Aorta (tissue), 5 donors: ENCODE measurements at regions not wholly inside any gene's neighbourhood (a gene's known extent, or its start where the extent isn't known, plus 50 kb on each side); places are given as distances from the start of the nearest gene placed in this dataset.

Experiments used
- ATAC-seq: fragments of 200-7000 bp; cut with Tn5 transposase; one replicate; pipeline ENCODE4 v1.9.1; 2022; ENCODE audit warnings: moderate library complexity; ENCODE audit not compliant: low FRiP score
- DNase-seq, 2 donors: peaks; one replicate each; pipeline ENCODE4 v3.0.0-alpha.2; 2020
- H3K27ac ChIP-seq, 2 donors: one replicate each; pipeline ENCODE4 v1.5.1; 2013; ENCODE audit warnings: low read length in 2 of 2, mild to moderate bottlenecking in 2 of 2, moderate library complexity in 2 of 2, control low read depth in 1 of 2, inconsistent platforms in 1 of 2, low read depth in 1 of 2
- H3K27me3 ChIP-seq, 2 donors: one replicate each; pipeline ENCODE4 v1.6.1; 2013; ENCODE audit warnings: control low read depth in 1 of 2, low read length in 1 of 2, mild to moderate bottlenecking in 1 of 2, moderate library complexity in 1 of 2; ENCODE audit not compliant: insufficient read depth in 2 of 2, control insufficient read depth in 1 of 2
- H3K36me3 ChIP-seq, 2 donors: one replicate each; pipeline ENCODE4 v1.6.1; 2013; ENCODE audit warnings: control low read depth in 1 of 2, low read length in 1 of 2, mild to moderate bottlenecking in 1 of 2; ENCODE audit not compliant: insufficient read depth in 2 of 2, control insufficient read depth in 1 of 2
- H3K4me1 ChIP-seq, 2 donors: one replicate each; pipeline ENCODE4 v1.6.1; 2013; ENCODE audit warnings: low read length in 2 of 2, control low read depth in 1 of 2, mild to moderate bottlenecking in 1 of 2, moderate library complexity in 1 of 2; ENCODE audit not compliant: insufficient read depth in 2 of 2, control insufficient read depth in 1 of 2
- H3K4me3 ChIP-seq, 2 donors: one replicate each; pipeline ENCODE4 v1.5.1; 2013; ENCODE audit warnings: low read length in 2 of 2, control low read depth in 1 of 2, mild to moderate bottlenecking in 1 of 2
- H3K9me3 ChIP-seq: one replicate; pipeline ENCODE4 v1.6.1; 2013; ENCODE audit warnings: mild to moderate bottlenecking, low read length; ENCODE audit not compliant: control insufficient read depth
- WGBS, 2 donors: extraction: QIAGEN DNeasy Blood & Tissue Kit; methylation state at CpG; one replicate each; pipeline ENCODE4 v1.1.7; 2013; 5-methylcytosine and 5-hydroxymethylcytosine counted together
- intact Hi-C, 2 donors: fragments of 100-400 bp; cut with DNase I; formaldehyde crosslinking; loops; one replicate each; pipeline versions ENCODE4 v1.14.2 to v1.15.0; 2022
- donor health status: healthy with polysubstance abuse.
- donor health status: Bipolar disorder and iron deficiency.
- donor health status: DM: no; HTN: no; CAD: no.
- donor health status: DM: no; HTN: no; CAD: no.
- donor health status: DM: yes; HTN: yes; CAD: no.

- no peaks in the 10 kb centered on the region for H3K27me3 ChIP-seq
- ATAC-seq (no peak), DNase-seq (no peak)
- no peaks in the 10 kb centered on the region for H3K9me3 ChIP-seq
- no peaks in the 10 kb centered on the region for H3K36me3 ChIP-seq
- H3K4me3 ChIP-seq = no peak overlapping the region
- no peak overlapping the region for H3K27ac ChIP-seq
- 85 to 88% methylated on average over 7 of the region's 7 CpGs for WGBS, 2 donors
- no peaks in the 10 kb centered on the region for H3K4me1 ChIP-seq
- intact Hi-C loops = no loop called here
Measured at GRCh38 chr22:49137206-49137840, 690.4 kb downstream of the BRD1 start.

GRCh38 chr22:49136816-49137180, 690.9 kb downstream of the BRD1 start:
- Histone ChIP-seq H3K9me3 (no peaks in the 10 kb centered on the region), H3K4me1 (no peaks in the 10 kb centered on the region), H3K27ac (no peak overlapping the region), H3K36me3 (no peaks in the 10 kb centered on the region), H3K4me3 (no peak overlapping the region), H3K27me3 (no peaks in the 10 kb centered on the region)
- DNase-seq (no peak), ATAC-seq (no peak)
- intact Hi-C loops = no loop called here
- 95 to 96% methylated on average over 9 of the region's 9 CpGs for WGBS, 2 donors

DNA sequence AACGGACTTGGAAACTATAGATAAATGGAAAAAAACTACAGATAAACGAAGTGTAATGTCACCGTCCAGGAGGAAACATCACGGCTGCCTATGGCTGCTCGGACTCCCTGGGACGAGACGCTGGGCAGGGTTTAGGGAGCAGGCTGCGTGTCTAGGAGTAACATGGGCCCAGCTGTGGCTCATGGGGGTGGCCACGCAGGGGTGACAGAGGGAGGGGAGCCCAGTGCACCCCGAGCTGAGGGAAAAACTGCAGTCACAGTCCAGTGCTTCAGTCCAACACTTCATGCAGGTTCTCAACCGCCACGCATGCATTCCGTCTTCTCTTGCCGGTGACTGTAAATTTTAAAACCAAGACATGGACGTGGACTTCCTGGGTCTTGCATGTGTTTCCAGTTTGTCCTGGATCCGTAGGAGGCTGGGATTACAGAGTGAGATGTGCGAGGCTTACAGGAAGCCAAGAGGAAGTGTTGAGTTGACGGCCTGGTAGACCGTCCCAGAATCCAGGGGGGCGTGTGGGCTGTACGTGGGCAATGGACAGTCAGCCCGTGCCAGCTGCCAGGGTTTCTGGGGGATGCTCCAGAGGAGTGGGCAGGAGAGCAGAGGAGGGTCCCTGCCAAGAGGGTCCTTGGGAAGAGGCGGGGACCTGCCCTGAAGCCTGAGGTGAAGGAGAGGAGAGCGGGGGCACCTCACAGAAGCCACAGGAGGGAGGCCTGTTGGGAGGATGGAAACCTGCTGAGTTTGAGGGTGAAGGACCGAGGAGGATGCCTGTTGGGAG, 691.4 kb downstream of the BRD1 start:
- Histone ChIP-seq H3K27ac (no peak overlapping the region), H3K4me1 (no peaks in the 10 kb centered on the region), H3K27me3 (no peaks in the 10 kb centered on the region), H3K4me3 (no peak overlapping the region), H3K36me3 (no peaks in the 10 kb centered on the region), H3K9me3 (no peaks in the 10 kb centered on the region)
- DNase-seq (no peak), ATAC-seq (no peak)
- intact Hi-C loops = no loop called here
- WGBS, 2 donors = 89 to 90% methylated on average over 25 of the region's 25 CpGs

DNA sequence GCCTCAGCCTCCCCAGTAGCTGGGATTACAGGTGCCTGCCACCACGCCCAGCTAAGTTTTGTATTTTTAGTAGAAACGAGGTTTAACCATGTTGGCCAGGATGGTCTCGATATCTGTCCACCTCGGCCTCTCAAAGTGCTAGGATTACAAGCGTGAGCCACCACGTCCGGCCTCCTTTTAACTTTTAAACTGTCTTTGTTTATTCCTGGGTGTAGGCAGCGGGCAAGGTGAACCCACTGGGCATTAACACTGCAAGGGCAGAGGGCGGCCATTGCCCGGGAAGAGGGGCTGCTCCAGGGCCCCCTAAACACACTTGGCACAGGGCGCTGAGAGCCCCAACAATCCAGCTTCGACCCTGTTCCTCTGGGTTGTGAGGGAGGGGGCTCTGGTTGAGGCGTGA, 693.6 kb downstream of the BRD1 start:
- intact Hi-C loops = no loop called here
- H3K9me3 ChIP-seq = no peaks in the 10 kb centered on the region
- H3K27me3 ChIP-seq = no peaks in the 10 kb centered on the region
- H3K36me3 ChIP-seq = no peaks in the 10 kb centered on the region
- 93% methylated on average over 13 of the region's 13 CpGs for WGBS, 2 donors
- H3K27ac ChIP-seq = no peak overlapping the region
- no peak overlapping the region for H3K4me3 ChIP-seq
- H3K4me1 ChIP-seq = no peaks in the 10 kb centered on the region
- ATAC-seq = no peak
- no peak for DNase-seq

- 38 to 42% methylated on average over 5 of the region's 5 CpGs for WGBS, 2 donors
- Histone ChIP-seq H3K27me3 (no peaks in the 10 kb centered on the region), H3K4me3 (no peak overlapping the region), H3K27ac (no peak overlapping the region), H3K4me1 (no peaks in the 10 kb centered on the region), H3K36me3 (no peaks in the 10 kb centered on the region), H3K9me3 (no peaks in the 10 kb centered on the region)
- intact Hi-C loops = no loop called here
- DNase-seq = no peak
- ATAC-seq = no peak
Measured at GRCh38 chr22:49133541-49133940, 694.1 kb downstream of the BRD1 start.

DNA sequence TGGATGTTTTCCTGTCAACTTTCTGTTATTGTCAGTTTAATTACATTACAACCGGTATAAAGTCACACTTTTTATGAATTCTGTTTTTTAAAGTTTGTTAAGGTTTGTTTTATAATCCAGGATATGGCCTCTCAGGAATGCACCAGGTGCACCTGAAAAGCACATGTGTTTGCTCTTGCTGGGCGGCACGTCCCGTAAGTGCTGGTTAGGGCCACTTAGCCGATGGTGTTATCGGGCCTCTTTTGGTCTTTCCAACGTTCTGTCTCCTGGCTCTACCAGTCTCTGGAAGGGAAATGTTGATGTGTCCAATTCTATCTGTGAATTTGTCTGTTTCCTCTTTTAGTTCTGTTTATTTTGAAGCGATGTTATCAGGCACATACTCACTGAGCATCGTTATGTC, 695.7 kb downstream of the BRD1 start:
- H3K27ac ChIP-seq = no peak overlapping the region
- H3K4me3 ChIP-seq = no peak overlapping the region
- DNase-seq = no peak
- no peaks in the 10 kb centered on the region for H3K4me1 ChIP-seq
- intact Hi-C loops = no loop called here
- no peaks in the 10 kb centered on the region for H3K36me3 ChIP-seq
- WGBS, 2 donors = 81 to 82% methylated on average over 9 of the region's 9 CpGs
- H3K9me3 ChIP-seq = no peaks in the 10 kb centered on the region
- ATAC-seq = no peak
- H3K27me3 ChIP-seq = no peaks in the 10 kb centered on the region

GRCh38 chr22:49129736-49130135, 697.9 kb downstream of the BRD1 start:
- intact Hi-C loops = no loop called here
- no peak for DNase-seq

GRCh38 chr22:49128874-49129273, 698.8 kb downstream of the BRD1 start:
- DNase-seq (no peak), ATAC-seq (no peak)
- Histone ChIP-seq H3K27ac (no peak overlapping the region), H3K9me3 (no peaks in the 10 kb centered on the region), H3K27me3 (no peaks in the 10 kb centered on the region), H3K4me3 (no peak overlapping the region), H3K36me3 (no peaks in the 10 kb centered on the region), H3K4me1 (no peaks in the 10 kb centered on the region)
- WGBS, 2 donors = 91 to 92% methylated on average over 9 of the region's 9 CpGs
- intact Hi-C loops = no loop called here

More at GRCh38 chr22:49129736-49130135, 697.9 kb downstream of the BRD1 start:
- no peaks in the 10 kb centered on the region for H3K4me1 ChIP-seq
- no peaks in the 10 kb centered on the region for H3K27me3 ChIP-seq
- no peak overlapping the region for H3K4me3 ChIP-seq
- no peak overlapping the region for H3K27ac ChIP-seq
- 93 to 95% methylated on average over 9 of the region's 9 CpGs for WGBS, 2 donors
- ATAC-seq = no peak
- no peaks in the 10 kb centered on the region for H3K36me3 ChIP-seq
- H3K9me3 ChIP-seq = no peaks in the 10 kb centered on the region

DNA sequence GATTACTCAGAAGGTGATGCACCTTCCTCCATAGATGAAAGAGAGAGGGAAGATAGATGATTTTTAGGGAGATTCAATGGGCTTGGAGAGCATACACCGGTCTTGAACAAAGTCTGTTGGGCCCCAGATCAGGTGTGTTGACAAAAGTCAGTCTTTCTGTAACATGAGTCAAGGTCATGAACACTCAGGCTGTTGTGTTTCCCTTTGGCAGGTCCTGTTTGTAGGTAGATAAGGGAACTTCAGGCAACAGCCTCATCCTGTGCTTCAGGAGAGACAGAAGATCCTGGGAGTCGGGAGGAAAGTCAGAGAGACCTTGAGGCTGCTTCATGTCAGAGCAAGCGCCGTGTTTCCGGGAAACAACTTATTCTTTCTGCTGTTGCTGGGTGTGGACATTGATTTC, 703.1 kb downstream of the BRD1 start:
- Histone ChIP-seq H3K4me3 (no peak overlapping the region), H3K4me1 (peaks cover 0 to 4% of the 10 kb centered on the region in 2 donors), H3K9me3 (no peaks in the 10 kb centered on the region), H3K27me3 (no peaks in the 10 kb centered on the region), H3K36me3 (no peaks in the 10 kb centered on the region), H3K27ac (no peak overlapping the region)
- DNase-seq = no peak
- WGBS, 2 donors = 89 to 91% methylated on average over 5 of the region's 5 CpGs
- ATAC-seq = no peak
- intact Hi-C loops = no loop called here
